ENCODE measurements at regions not wholly inside any gene's neighbourhood (a gene's known extent, or its start where the extent isn't known, plus 50 kb on each side); places are given as distances from the start of the nearest gene placed in this dataset.

DNA sequence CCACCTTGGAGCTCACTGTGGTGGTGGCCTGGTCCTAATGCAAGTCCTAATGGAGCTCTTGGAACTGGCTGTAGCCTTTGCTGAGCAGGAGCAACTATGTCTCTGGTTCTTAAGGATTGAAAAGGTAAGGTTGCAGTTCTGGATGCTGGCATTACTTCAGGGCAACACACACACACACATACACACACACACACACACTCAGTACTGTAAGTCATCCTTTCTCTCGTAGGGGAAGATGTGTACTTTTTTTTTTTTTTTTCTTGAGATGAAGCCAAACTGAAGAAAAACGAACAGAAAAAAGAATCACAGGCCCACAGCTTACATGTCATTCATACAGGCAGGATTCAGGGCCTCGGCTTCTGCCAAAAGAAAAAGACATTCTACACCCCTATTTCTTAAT lies 81.1 kb upstream of the RPS23 start (continued):
- TF ChIP-seq, protein P1, sequence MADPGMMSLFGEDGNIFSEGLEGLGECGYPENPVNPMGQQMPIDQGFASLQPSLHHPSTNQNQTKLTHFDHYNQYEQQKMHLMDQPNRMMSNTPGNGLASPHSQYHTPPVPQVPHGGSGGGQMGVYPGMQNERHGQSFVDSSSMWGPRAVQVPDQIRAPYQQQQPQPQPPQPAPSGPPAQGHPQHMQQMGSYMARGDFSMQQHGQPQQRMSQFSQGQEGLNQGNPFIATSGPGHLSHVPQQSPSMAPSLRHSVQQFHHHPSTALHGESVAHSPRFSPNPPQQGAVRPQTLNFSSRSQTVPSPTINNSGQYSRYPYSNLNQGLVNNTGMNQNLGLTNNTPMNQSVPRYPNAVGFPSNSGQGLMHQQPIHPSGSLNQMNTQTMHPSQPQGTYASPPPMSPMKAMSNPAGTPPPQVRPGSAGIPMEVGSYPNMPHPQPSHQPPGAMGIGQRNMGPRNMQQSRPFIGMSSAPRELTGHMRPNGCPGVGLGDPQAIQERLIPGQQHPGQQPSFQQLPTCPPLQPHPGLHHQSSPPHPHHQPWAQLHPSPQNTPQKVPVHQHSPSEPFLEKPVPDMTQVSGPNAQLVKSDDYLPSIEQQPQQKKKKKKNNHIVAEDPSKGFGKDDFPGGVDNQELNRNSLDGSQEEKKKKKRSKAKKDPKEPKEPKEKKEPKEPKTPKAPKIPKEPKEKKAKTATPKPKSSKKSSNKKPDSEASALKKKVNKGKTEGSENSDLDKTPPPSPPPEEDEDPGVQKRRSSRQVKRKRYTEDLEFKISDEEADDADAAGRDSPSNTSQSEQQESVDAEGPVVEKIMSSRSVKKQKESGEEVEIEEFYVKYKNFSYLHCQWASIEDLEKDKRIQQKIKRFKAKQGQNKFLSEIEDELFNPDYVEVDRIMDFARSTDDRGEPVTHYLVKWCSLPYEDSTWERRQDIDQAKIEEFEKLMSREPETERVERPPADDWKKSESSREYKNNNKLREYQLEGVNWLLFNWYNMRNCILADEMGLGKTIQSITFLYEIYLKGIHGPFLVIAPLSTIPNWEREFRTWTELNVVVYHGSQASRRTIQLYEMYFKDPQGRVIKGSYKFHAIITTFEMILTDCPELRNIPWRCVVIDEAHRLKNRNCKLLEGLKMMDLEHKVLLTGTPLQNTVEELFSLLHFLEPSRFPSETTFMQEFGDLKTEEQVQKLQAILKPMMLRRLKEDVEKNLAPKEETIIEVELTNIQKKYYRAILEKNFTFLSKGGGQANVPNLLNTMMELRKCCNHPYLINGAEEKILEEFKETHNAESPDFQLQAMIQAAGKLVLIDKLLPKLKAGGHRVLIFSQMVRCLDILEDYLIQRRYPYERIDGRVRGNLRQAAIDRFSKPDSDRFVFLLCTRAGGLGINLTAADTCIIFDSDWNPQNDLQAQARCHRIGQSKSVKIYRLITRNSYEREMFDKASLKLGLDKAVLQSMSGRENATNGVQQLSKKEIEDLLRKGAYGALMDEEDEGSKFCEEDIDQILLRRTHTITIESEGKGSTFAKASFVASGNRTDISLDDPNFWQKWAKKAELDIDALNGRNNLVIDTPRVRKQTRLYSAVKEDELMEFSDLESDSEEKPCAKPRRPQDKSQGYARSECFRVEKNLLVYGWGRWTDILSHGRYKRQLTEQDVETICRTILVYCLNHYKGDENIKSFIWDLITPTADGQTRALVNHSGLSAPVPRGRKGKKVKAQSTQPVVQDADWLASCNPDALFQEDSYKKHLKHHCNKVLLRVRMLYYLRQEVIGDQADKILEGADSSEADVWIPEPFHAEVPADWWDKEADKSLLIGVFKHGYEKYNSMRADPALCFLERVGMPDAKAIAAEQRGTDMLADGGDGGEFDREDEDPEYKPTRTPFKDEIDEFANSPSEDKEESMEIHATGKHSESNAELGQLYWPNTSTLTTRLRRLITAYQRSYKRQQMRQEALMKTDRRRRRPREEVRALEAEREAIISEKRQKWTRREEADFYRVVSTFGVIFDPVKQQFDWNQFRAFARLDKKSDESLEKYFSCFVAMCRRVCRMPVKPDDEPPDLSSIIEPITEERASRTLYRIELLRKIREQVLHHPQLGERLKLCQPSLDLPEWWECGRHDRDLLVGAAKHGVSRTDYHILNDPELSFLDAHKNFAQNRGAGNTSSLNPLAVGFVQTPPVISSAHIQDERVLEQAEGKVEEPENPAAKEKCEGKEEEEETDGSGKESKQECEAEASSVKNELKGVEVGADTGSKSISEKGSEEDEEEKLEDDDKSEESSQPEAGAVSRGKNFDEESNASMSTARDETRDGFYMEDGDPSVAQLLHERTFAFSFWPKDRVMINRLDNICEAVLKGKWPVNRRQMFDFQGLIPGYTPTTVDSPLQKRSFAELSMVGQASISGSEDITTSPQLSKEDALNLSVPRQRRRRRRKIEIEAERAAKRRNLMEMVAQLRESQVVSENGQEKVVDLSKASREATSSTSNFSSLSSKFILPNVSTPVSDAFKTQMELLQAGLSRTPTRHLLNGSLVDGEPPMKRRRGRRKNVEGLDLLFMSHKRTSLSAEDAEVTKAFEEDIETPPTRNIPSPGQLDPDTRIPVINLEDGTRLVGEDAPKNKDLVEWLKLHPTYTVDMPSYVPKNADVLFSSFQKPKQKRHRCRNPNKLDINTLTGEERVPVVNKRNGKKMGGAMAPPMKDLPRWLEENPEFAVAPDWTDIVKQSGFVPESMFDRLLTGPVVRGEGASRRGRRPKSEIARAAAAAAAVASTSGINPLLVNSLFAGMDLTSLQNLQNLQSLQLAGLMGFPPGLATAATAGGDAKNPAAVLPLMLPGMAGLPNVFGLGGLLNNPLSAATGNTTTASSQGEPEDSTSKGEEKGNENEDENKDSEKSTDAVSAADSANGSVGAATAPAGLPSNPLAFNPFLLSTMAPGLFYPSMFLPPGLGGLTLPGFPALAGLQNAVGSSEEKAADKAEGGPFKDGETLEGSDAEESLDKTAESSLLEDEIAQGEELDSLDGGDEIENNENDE (IDR thresholded peaks at IDR 0.05; ENCODE audit: insufficient replicate concordance, low read length): no peak
- no peak for TF ChIP-seq PHF8 (conservative IDR thresholded peaks at IDR 0.05; ENCODE audit: low read depth, low read length)
- no peak for TF ChIP-seq POLR2AphosphoS5 (IDR thresholded peaks at IDR 0.05; ENCODE audit: low read depth, low read length)
- TF ChIP-seq RNF2 (IDR thresholded peaks at IDR 0.05; ENCODE audit: borderline replicate concordance, low read depth, low read length, missing control alignments, poor library complexity, severe bottlenecking): no peak
- TF ChIP-seq POLR2A (IDR thresholded peaks at IDR 0.05; ENCODE audit: control extremely low read depth in 1 of 2, low read depth in 2 of 2, low read length in 2 of 2): no peak
- no peak for TF ChIP-seq SIRT6 (IDR thresholded peaks at IDR 0.05; ENCODE audit: low read length)
- TF ChIP-seq TBP (IDR thresholded peaks at IDR 0.05; ENCODE audit: low read depth, low read length): no peak
- TF ChIP-seq, protein P2, sequence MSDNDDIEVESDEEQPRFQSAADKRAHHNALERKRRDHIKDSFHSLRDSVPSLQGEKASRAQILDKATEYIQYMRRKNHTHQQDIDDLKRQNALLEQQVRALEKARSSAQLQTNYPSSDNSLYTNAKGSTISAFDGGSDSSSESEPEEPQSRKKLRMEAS (IDR thresholded peaks at IDR 0.05): no peak

Measured in H1 (cell line).